Endodermal cell (in vitro differentiated cells): ENCODE measurements at regions not wholly inside any gene's neighbourhood (a gene's known extent, or its start where the extent isn't known, plus 50 kb on each side); places are given as distances from the start of the nearest gene placed in this dataset.
A peak's percentile ranks its signal among the peaks of the same experiment; 100 is the strongest.

Experiments
- DNase-seq: peaks from one replicate; pipeline ENCODE4 v3.0.0-alpha.2; 2017
- H3K27ac ChIP-seq: 2 replicates; pipeline ENCODE4 v1.5.1; 2013; ENCODE audit warnings: mild to moderate bottlenecking, low read depth, low read length, moderate library complexity
- H3K27me3 ChIP-seq: 2 replicates; pipeline ENCODE4 v1.6.1; 2013; ENCODE audit warnings: mild to moderate bottlenecking, low read length, moderate library complexity; ENCODE audit not compliant: insufficient read depth, control insufficient read depth, poor library complexity, severe bottlenecking
- H3K36me3 ChIP-seq: 2 replicates; pipeline ENCODE4 v1.7.0; 2013; ENCODE audit warnings: mild to moderate bottlenecking, low read length, moderate library complexity; ENCODE audit not compliant: control insufficient read depth, insufficient read depth
- H3K4me1 ChIP-seq: one replicate; pipeline ENCODE4 v1.7.0; 2013; ENCODE audit warnings: low read length; ENCODE audit not compliant: control insufficient read depth, insufficient read depth
- H3K4me3 ChIP-seq: 2 replicates; pipeline ENCODE4 v1.5.1; 2013; ENCODE audit warnings: mild to moderate bottlenecking, low read length, moderate library complexity
- H3K9ac ChIP-seq: 2 replicates; pipeline ENCODE4 v1.6.1; 2013; ENCODE audit warnings: mild to moderate bottlenecking, low read length, moderate library complexity; ENCODE audit not compliant: poor library complexity, severe bottlenecking; ENCODE audit errors: extremely low read depth
- H3K9me3 ChIP-seq: 2 replicates; pipeline ENCODE4 v1.6.1; 2013; ENCODE audit warnings: mild to moderate bottlenecking, low read length, moderate library complexity; ENCODE audit not compliant: control insufficient read depth
- H3K27ac Mint-ChIP-seq: 2 replicates; pipeline ENCODE4 v1.8.0; 2020; ENCODE audit warnings: mixed read lengths
- H3K27me3 Mint-ChIP-seq: 2 replicates; pipeline ENCODE4 v1.8.0; 2021; ENCODE audit warnings: mild to moderate bottlenecking, mixed read lengths; ENCODE audit not compliant: insufficient read depth
- H3K36me3 Mint-ChIP-seq: 2 replicates; pipeline ENCODE4 v1.8.0; 2020; ENCODE audit warnings: low read depth, mixed read lengths
- H3K4me1 Mint-ChIP-seq: 2 replicates; pipeline ENCODE4 v1.8.0; 2020; ENCODE audit warnings: mixed read lengths
- H3K4me3 Mint-ChIP-seq: 2 replicates; pipeline ENCODE4 v1.8.0; 2020; ENCODE audit warnings: mild to moderate bottlenecking, moderate library complexity, mixed read lengths
- H3K9me3 Mint-ChIP-seq: 2 replicates; pipeline ENCODE4 v1.8.0; 2020; ENCODE audit warnings: mild to moderate bottlenecking, mixed read lengths
- CTCF ChIP-seq: fragments of 200-600 bp; sonication (generic); conservative IDR thresholded peaks from 2 replicates; pipeline ENCODE4 v1.5.0; 2021; ENCODE audit warnings: antibody characterized with exemption, mild to moderate bottlenecking
- WGBS, 2 experiments: methylation state at CpG; one replicate each; pipeline versions ENCODE4 v1.1.5 to v1.1.7; 2013; ENCODE audit warnings: missing lambda C conversion rate in 2 of 2, mixed read lengths in 1 of 2; ENCODE audit not compliant: insufficient coverage in 1 of 2, insufficient read length in 1 of 2; 5-methylcytosine and 5-hydroxymethylcytosine counted together

GRCh38 chr22:44427611-44428470 lies 70.2 kb downstream of the RTL6 start:
- TF ChIP-seq CTCF = no peak
- Histone ChIP-seq H3K9me3 (no peaks in the 10 kb centered on the region), H3K9ac (no peak overlapping the region), H3K4me3 (no peak overlapping the region), H3K27me3 (no peaks in the 10 kb centered on the region), H3K27ac (peak overlapping the region; percentile 7), H3K4me1 (no peaks in the 10 kb centered on the region), H3K36me3 (no peaks in the 10 kb centered on the region)
- Mint-ChIP-seq H3K4me1 (peaks cover 26% of the 10 kb centered on the region), H3K36me3 (no peaks in the 10 kb centered on the region), H3K9me3 (no peaks in the 10 kb centered on the region), H3K27ac (no peak overlapping the region), H3K27me3 (no peaks in the 10 kb centered on the region), H3K4me3 (no peak overlapping the region)
- DNase-seq = peak; percentile 28
- WGBS, 2 experiments = 88 to 93% methylated on average over 7 to 19 of the region's 21 CpGs

GRCh38 chr22:44426981-44427380 lies 71.1 kb downstream of the RTL6 start:
- Histone ChIP-seq H3K9ac (no peak overlapping the region), H3K4me3 (no peak overlapping the region), H3K4me1 (no peaks in the 10 kb centered on the region), H3K9me3 (no peaks in the 10 kb centered on the region), H3K27ac (no peak overlapping the region), H3K36me3 (no peaks in the 10 kb centered on the region), H3K27me3 (no peaks in the 10 kb centered on the region)
- Mint-ChIP-seq H3K27me3 (no peaks in the 10 kb centered on the region), H3K9me3 (no peaks in the 10 kb centered on the region), H3K27ac (no peak overlapping the region), H3K4me3 (no peak overlapping the region), H3K36me3 (no peaks in the 10 kb centered on the region), H3K4me1 (peaks cover 26% of the 10 kb centered on the region)
- no peak for TF ChIP-seq CTCF
- peak; percentile 10 for DNase-seq
- 91 to 100% methylated on average over 3 to 11 of the region's 11 CpGs for WGBS, 2 experiments

GRCh38 chr22:44425694-44426045 lies 72.4 kb downstream of the RTL6 start:
- H3K4me3 Mint-ChIP-seq = no peak overlapping the region
- peaks cover 6% of the 10 kb centered on the region for H3K9me3 Mint-ChIP-seq
- Histone ChIP-seq H3K27ac (no peak overlapping the region), H3K27me3 (no peaks in the 10 kb centered on the region), H3K4me1 (no peaks in the 10 kb centered on the region), H3K36me3 (no peaks in the 10 kb centered on the region), H3K9me3 (peaks cover 5% of the 10 kb centered on the region), H3K9ac (no peak overlapping the region), H3K4me3 (no peak overlapping the region)
- no peaks in the 10 kb centered on the region for H3K36me3 Mint-ChIP-seq
- TF ChIP-seq CTCF = no peak
- WGBS, 2 experiments = 90 to 94% methylated on average over 3 to 5 of the region's 5 CpGs
- H3K27me3 Mint-ChIP-seq = no peaks in the 10 kb centered on the region
- no peak overlapping the region for H3K27ac Mint-ChIP-seq
- DNase-seq = no peak
- peaks cover 29% of the 10 kb centered on the region for H3K4me1 Mint-ChIP-seq
